T-cell (primary cell): ENCODE measurements at regions not wholly inside any gene's neighbourhood (a gene's known extent, or its start where the extent isn't known, plus 50 kb on each side); places are given as distances from the start of the nearest gene placed in this dataset.
A peak's percentile ranks its signal among the peaks of the same experiment; 100 is the strongest.

Experiments used
- ATAC-seq, 4 experiments: fragments of 200-7000 bp in 3 of 4; fragments of 150-1000 bp in 1 of 4; cut with Tn5 transposase; replicated peaks in 1 of 4; 1 replicate in 3 of 4; 2 replicates in 1 of 4; pipeline ENCODE4 v1.10.0; 2021; ENCODE audit warnings: moderate library complexity in 3 of 4, mild to moderate bottlenecking in 2 of 4, moderate number of reproducible peaks in 1 of 4
- CTCF ChIA-PET, 2 donors: fragments of 300-600 bp; sonication (Branson Sonifier 250); formaldehyde crosslinking; loops; one replicate each; lab custom pipeline; 2022; ENCODE audit warnings: antibody characterized with exemption in 2 of 2; lab: Charles Lee
- POLR2A ChIA-PET, 2 donors: fragments of 300-600 bp; sonication (Branson Sonifier 250); formaldehyde crosslinking; loops; one replicate each; lab custom pipeline; 2022; ENCODE audit warnings: antibody characterized with exemption in 2 of 2; lab: Charles Lee
- DNase-seq, 35 experiments: peaks; one replicate each; pipeline versions ENCODE4 v3.0.0 to v3.0.0-alpha.2; 2013 to 2023
- H3K27ac ChIP-seq: one replicate; pipeline ENCODE4 v1.5.1; 2013; ENCODE audit warnings: low read length
- H3K27me3 ChIP-seq, 2 experiments: replicated peaks in 1 of 2; 1 replicate in 1 of 2; 2 replicates in 1 of 2; pipeline versions ENCODE4 v1.6.1 to v1.7.0; 2013; ENCODE audit warnings: low read length in 1 of 2, mixed read lengths in 1 of 2; ENCODE audit not compliant: control insufficient read depth in 2 of 2, insufficient read depth in 2 of 2; ENCODE audit errors: extremely low read depth in 1 of 2
- H3K36me3 ChIP-seq, 2 donors: 1 replicate in 1 of 2; 2 replicates in 1 of 2; pipeline versions ENCODE4 v1.6.1 to v1.7.0; 2013; ENCODE audit warnings: low read length in 1 of 2; ENCODE audit not compliant: control insufficient read depth in 2 of 2, insufficient read depth in 1 of 2; ENCODE audit errors: extremely low read depth in 1 of 2
- H3K4me1 ChIP-seq, 2 experiments: 1 replicate in 1 of 2; 2 replicates in 1 of 2; pipeline versions ENCODE4 v1.6.1 to v1.7.0; 2013; ENCODE audit warnings: low read length in 2 of 2, mixed read lengths in 1 of 2; ENCODE audit not compliant: insufficient read depth in 2 of 2, control insufficient read depth in 1 of 2; ENCODE audit errors: extremely low read depth in 1 of 2
- H3K4me3 ChIP-seq, 2 donors: 1 replicate in 1 of 2; 2 replicates in 1 of 2; pipeline versions ENCODE4 v1.5.1 to v1.7.0; 2013; ENCODE audit warnings: mild to moderate bottlenecking in 2 of 2, low read length in 1 of 2, moderate library complexity in 1 of 2; ENCODE audit not compliant: control insufficient read depth in 1 of 2; ENCODE audit errors: extremely low read depth in 1 of 2
- H3K9me3 ChIP-seq: 2 replicates; pipeline ENCODE4 v1.7.0; 2013
- H3K27ac Mint-ChIP-seq, 2 donors: one replicate each; pipeline ENCODE4 v1.8.0; 2020 to 2021; ENCODE audit warnings: mild to moderate bottlenecking in 2 of 2, mixed read lengths in 2 of 2
- H3K27me3 Mint-ChIP-seq, 2 donors: one replicate each; pipeline ENCODE4 v1.8.0; 2021 to 2022; ENCODE audit warnings: mixed read lengths in 2 of 2
- H3K36me3 Mint-ChIP-seq: one replicate; pipeline ENCODE4 v1.8.0; 2021; ENCODE audit warnings: mixed read lengths
- H3K4me1 Mint-ChIP-seq, 3 donors: one replicate each; pipeline ENCODE4 v1.8.0; 2020 to 2022; ENCODE audit warnings: mixed read lengths in 3 of 3, mild to moderate bottlenecking in 1 of 3
- H3K4me3 Mint-ChIP-seq, 3 donors: one replicate each; pipeline ENCODE4 v1.8.0; 2020 to 2022; ENCODE audit warnings: mild to moderate bottlenecking in 3 of 3, mixed read lengths in 3 of 3, moderate library complexity in 3 of 3
- H3K9me3 Mint-ChIP-seq, 3 donors: one replicate each; pipeline ENCODE4 v1.8.0; 2020 to 2022; ENCODE audit warnings: mixed read lengths in 3 of 3
- WGBS: methylation state at CpG from one replicate; pipeline ENCODE4 v1.1.5; 2013; ENCODE audit warnings: missing lambda C conversion rate; ENCODE audit not compliant: insufficient coverage; 5-methylcytosine and 5-hydroxymethylcytosine counted together

- Mint-ChIP-seq H3K4me1 (no peaks in the 10 kb centered on the region), H3K27me3 (peaks cover 4 to 11% of the 10 kb centered on the region in 2 donors), H3K27ac (no peak overlapping the region), H3K9me3 (peaks cover 0 to under 1% (median 0%) of the 10 kb centered on the region in 3 donors), H3K36me3 (no peaks in the 10 kb centered on the region), H3K4me3 (no peak overlapping the region)
- ATAC-seq, result no peak
- Histone ChIP-seq H3K27ac (no peak overlapping the region), H3K36me3 (no peaks in the 10 kb centered on the region), H3K4me1 (peaks cover 0 to 4% of the 10 kb centered on the region in 2 experiments), H3K27me3 (peaks cover 0 to 45% of the 10 kb centered on the region in 2 experiments), H3K9me3 (no peaks in the 10 kb centered on the region), H3K4me3 (no peak overlapping the region)
- ChIA-PET CTCF (interaction anchor here in 1 of 2 donors (0.6 kb wide), 1 partner anchor 83 kb away, joined by 6 read pairs; no protein-coding TSS in a partner anchor), POLR2A (no interaction called here)
- 81% methylated on average over 22 of the region's 22 CpGs for WGBS
- DNase-seq, result no peak
These were observed 81.4 kb downstream of the DLL1 start for GRCh38 chr6:170209354-170210025.

DNA sequence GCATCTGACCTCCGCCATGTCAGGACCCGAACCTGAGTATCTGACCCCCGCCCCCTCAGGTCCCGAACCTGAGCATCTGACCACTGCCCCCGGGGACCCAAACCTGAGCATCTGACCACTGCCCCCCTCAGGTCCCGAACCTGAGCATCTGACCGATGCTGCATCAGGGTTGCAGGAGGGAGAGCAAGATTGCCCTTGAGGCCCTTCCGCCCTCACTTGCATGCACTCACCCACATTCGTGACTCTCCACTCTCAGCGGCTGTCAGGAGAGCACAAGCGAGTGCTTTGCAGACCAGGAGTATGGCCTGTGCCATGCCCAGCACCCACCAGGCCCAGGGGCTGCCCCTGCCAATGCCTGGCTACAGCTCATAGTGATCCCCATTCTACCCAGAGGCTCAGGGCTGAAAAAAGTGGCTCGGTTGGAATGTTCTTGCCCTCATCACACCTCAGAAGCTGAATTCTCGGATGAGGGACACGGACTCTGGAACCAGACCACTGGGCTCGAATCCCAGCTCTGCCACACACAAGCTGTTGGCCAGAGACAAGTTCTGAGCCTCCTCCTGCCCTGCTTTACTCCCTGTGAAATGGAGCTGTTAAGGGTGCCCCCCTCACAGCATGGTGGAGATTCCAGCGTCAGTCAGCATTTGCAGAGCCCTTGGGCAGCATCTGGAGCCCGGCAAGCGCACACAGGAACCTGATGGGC lies 82.1 kb downstream of the DLL1 start:
- peak in 3 of 35 experiments; percentile 2 to 9 (median 2) for DNase-seq

GRCh38 chr6:170208182-170208601 lies 82.7 kb downstream of the DLL1 start:
- no peak overlapping the region for H3K27ac ChIP-seq
- H3K27me3 ChIP-seq, result peaks cover 0 to 45% of the 10 kb centered on the region in 2 experiments
- no peaks in the 10 kb centered on the region for H3K9me3 ChIP-seq
- 87% methylated on average over 15 of the region's 15 CpGs for WGBS
- no peak overlapping the region for H3K4me3 ChIP-seq
- no peaks in the 10 kb centered on the region for H3K36me3 Mint-ChIP-seq
- DNase-seq, result peak in 1 of 35 experiments; percentile 18
- H3K9me3 Mint-ChIP-seq, result peaks cover 2 to 11% (median 6%) of the 10 kb centered on the region in 3 donors
- ChIA-PET CTCF (no interaction called here), POLR2A (no interaction called here)
- no peak overlapping the region for H3K27ac Mint-ChIP-seq
- H3K4me3 Mint-ChIP-seq, result no peak overlapping the region
- no peaks in the 10 kb centered on the region for H3K4me1 Mint-ChIP-seq
- peaks cover 4 to 11% of the 10 kb centered on the region in 2 donors for H3K27me3 Mint-ChIP-seq
- no peak for ATAC-seq
- H3K4me1 ChIP-seq, result peaks cover 0 to 4% of the 10 kb centered on the region in 2 experiments
- H3K36me3 ChIP-seq, result no peaks in the 10 kb centered on the region

More for the DNA sequence above, 82.1 kb downstream of the DLL1 start:
- ChIA-PET CTCF (no interaction called here), POLR2A (no interaction called here)
- H3K27ac ChIP-seq, result no peak overlapping the region
- Mint-ChIP-seq H3K36me3 (no peaks in the 10 kb centered on the region), H3K9me3 (peaks cover 0 to 7% (median 6%) of the 10 kb centered on the region in 3 donors), H3K27me3 (peaks cover 4 to 11% of the 10 kb centered on the region in 2 donors), H3K4me3 (no peak overlapping the region), H3K27ac (no peak overlapping the region), H3K4me1 (no peaks in the 10 kb centered on the region)
- ATAC-seq, result no peak
- no peaks in the 10 kb centered on the region for H3K36me3 ChIP-seq
- H3K9me3 ChIP-seq, result no peaks in the 10 kb centered on the region
- no peak overlapping the region for H3K4me3 ChIP-seq
- peaks cover 0 to 45% of the 10 kb centered on the region in 2 experiments for H3K27me3 ChIP-seq
- 85% methylated on average over 13 of the region's 18 CpGs for WGBS
- H3K4me1 ChIP-seq, result peaks cover 0 to 4% of the 10 kb centered on the region in 2 experiments

DNA sequence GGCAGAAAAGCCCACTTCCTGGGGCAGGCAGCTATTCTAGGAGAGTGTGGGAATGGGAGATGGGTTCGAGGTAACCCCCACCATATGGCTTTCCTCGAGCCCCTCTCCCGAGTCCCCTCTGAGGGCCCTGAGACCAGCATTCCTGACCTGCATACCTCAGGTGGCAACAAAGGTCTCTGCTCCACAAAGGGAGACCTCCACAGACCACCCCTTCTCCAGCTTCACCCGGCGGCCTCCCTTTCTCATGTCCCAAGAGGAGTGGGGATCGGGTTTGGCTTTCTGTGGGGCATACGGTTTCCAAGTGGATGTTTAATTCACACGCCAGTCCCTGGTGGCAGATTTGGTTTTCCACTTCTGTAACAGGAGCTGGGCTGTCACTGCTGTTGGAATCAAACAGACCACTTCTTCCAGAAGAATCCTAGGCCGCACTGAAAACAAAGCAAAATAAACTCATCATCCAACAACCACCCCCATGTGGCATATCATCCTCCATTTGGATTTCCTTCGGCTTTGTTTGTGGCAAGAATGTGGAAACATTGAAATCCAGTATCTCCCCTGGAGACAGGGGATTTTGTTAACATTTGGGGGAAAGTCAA lies 83.2 kb downstream of the DLL1 start:
- ChIA-PET POLR2A (no interaction called here), CTCF (no interaction called here)
- Histone ChIP-seq H3K27me3 (peaks cover 0 to 45% of the 10 kb centered on the region in 2 experiments), H3K4me3 (no peak overlapping the region), H3K9me3 (no peaks in the 10 kb centered on the region), H3K27ac (no peak overlapping the region), H3K36me3 (no peaks in the 10 kb centered on the region), H3K4me1 (peaks cover 0 to 4% of the 10 kb centered on the region in 2 experiments)
- no peaks in the 10 kb centered on the region for H3K4me1 Mint-ChIP-seq
- no peak overlapping the region for H3K27ac Mint-ChIP-seq
- no peak overlapping the region for H3K4me3 Mint-ChIP-seq
- DNase-seq (peak in 1 of 35 experiments; percentile 15), ATAC-seq (no peak)
- H3K9me3 Mint-ChIP-seq, result peaks cover 5 to 14% (median 6%) of the 10 kb centered on the region in 3 donors
- H3K36me3 Mint-ChIP-seq, result no peaks in the 10 kb centered on the region
- 91% methylated on average over 4 of the region's 10 CpGs for WGBS
- H3K27me3 Mint-ChIP-seq, result peaks cover 4 to 11% of the 10 kb centered on the region in 2 donors

DNA sequence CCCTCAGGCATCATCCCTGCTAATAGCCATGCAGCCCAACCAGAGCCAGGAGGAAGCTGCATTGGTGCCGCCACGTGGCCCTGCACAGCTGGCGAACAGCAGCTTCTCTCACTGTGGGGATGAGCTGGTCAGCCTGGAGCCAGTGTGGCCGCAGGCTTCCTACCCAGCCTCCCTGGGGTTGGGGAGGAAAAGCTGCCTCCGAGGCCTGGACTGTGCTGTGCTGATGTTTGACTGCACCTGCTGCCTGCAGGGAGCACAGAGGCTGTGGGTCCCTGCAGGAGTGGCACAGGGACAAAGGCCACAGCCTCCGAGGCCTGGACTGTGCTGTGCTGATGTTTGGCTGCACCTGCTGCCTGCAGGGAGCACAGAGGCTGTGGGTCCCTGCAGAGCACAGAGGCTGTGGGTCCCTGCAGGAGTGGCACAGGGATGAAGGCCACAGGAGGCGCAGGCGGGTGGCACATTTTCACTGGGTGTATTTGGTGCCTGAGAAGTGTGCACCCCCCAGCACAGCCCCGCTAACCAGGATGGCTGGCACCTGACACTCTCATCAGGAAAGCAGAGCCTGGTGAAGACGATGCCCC lies 83.9 kb downstream of the DLL1 start:
- H3K4me1 ChIP-seq, result peaks cover 0 to 4% of the 10 kb centered on the region in 2 experiments
- no peak overlapping the region for H3K27ac ChIP-seq
- Mint-ChIP-seq H3K27me3 (peaks cover 4 to 11% of the 10 kb centered on the region in 2 donors), H3K27ac (no peak overlapping the region), H3K9me3 (peaks cover 5 to 14% (median 6%) of the 10 kb centered on the region in 3 donors), H3K36me3 (no peaks in the 10 kb centered on the region), H3K4me3 (no peak overlapping the region), H3K4me1 (no peaks in the 10 kb centered on the region)
- 84% methylated on average over 10 of the region's 10 CpGs for WGBS
- ATAC-seq, result no peak
- no peak overlapping the region for H3K4me3 ChIP-seq
- H3K9me3 ChIP-seq, result no peaks in the 10 kb centered on the region
- ChIA-PET POLR2A (no interaction called here), CTCF (no interaction called here)
- H3K36me3 ChIP-seq, result no peaks in the 10 kb centered on the region
- peaks cover 0 to 45% of the 10 kb centered on the region in 2 experiments for H3K27me3 ChIP-seq
- DNase-seq, result peak in 2 of 35 experiments; percentile 7 to 16

- no peaks in the 10 kb centered on the region for H3K4me1 Mint-ChIP-seq
- no peak overlapping the region for H3K4me3 ChIP-seq
- no peak overlapping the region for H3K27ac ChIP-seq
- peaks cover 4 to 11% of the 10 kb centered on the region in 2 donors for H3K27me3 Mint-ChIP-seq
- no peaks in the 10 kb centered on the region for H3K36me3 ChIP-seq
- CTCF ChIA-PET, result no interaction called here
- POLR2A ChIA-PET, result no interaction called here
- 92% methylated on average over 4 of the region's 4 CpGs for WGBS
- H3K27ac Mint-ChIP-seq, result no peak overlapping the region
- no peak overlapping the region for H3K4me3 Mint-ChIP-seq
- H3K36me3 Mint-ChIP-seq, result no peaks in the 10 kb centered on the region
- H3K4me1 ChIP-seq, result peaks cover 0 to 4% of the 10 kb centered on the region in 2 experiments
- DNase-seq, result peak in 1 of 35 experiments; percentile 3
- H3K27me3 ChIP-seq, result peaks cover 0 to 42% of the 10 kb centered on the region in 2 experiments
- H3K9me3 Mint-ChIP-seq, result peaks cover 5 to 14% (median 6%) of the 10 kb centered on the region in 3 donors
- no peak for ATAC-seq
- H3K9me3 ChIP-seq, result no peaks in the 10 kb centered on the region
These were observed 84.6 kb downstream of the DLL1 start for GRCh38 chr6:170206317-170206621.
